GM12878 (cell line): ENCODE measurements at regions not wholly inside any gene's neighbourhood (a gene's known extent, or its start where the extent isn't known, plus 50 kb on each side); places are given as distances from the start of the nearest gene placed in this dataset.

ENCODE experiments used
- ATAC-seq: fragments of 200-7000 bp; cut with Tn5 transposase; 3 replicates; pipeline ENCODE4 v1.9.1; 2020; ENCODE audit warnings: mild to moderate bottlenecking, moderate library complexity
- BruUV-seq: library from RNA; stranded (reverse); fragments of 400-500 nt; replicated peaks from 2 replicates; lab custom pipeline; 2021; lab: Mats Ljungman, UMichigan
- CTCF ChIA-PET: fragments of 300-600 bp; sonication (Branson Sonifier 250); formaldehyde crosslinking; extraction: SDS; loops from one replicate; lab custom pipeline; 2021; ENCODE audit warnings: inconsistent platforms; lab: Yijun Ruan, JAX
- POLR2A ChIA-PET: fragments of 350-600 bp; formaldehyde crosslinking; extraction: SDS; loops from one replicate; lab custom pipeline; 2021; ENCODE audit warnings: inconsistent platforms; lab: Charles Lee
- RAD21 ChIA-PET: fragments of 300-600 bp; sonication (Branson Sonifier 250); formaldehyde crosslinking; loops from one replicate; lab custom pipeline; 2023; ENCODE audit warnings: antibody characterized with exemption; ENCODE audit not compliant: unreplicated experiment; lab: Charles Lee
- SMC1A ChIA-PET: fragments of 300-600 bp; sonication (Branson Sonifier 250); formaldehyde crosslinking; loops from one replicate; lab custom pipeline; 2023; ENCODE audit not compliant: unreplicated experiment, uncharacterized antibody; lab: Charles Lee
- DNase-seq: peaks from one replicate; pipeline ENCODE4 v3.0.0-alpha.2; 2011; ENCODE audit warnings: low read depth, low spot score
- FAIRE-seq: peaks from 3 replicates; lab custom pipeline; 2011; peaks lifted over from hg19 to GRCh38; lab: Jason Lieb, UNC
- H2AFZ ChIP-seq: 2 replicates; pipeline ENCODE4 v1.6.0; 2011; ENCODE audit warnings: low read depth, low read length, control low read depth; ENCODE audit not compliant: control insufficient read depth
- H3K27ac ChIP-seq: 2 replicates; pipeline ENCODE4 v1.5.1; 2011; ENCODE audit warnings: control low read depth; ENCODE audit not compliant: control insufficient read depth, insufficient read depth
- H3K27me3 ChIP-seq, 2 experiments: replicated peaks in 1 of 2; 2 replicates each; pipeline versions ENCODE4 v1.6.0 to v1.6.1; 2011; ENCODE audit warnings: low read length in 1 of 2; ENCODE audit not compliant: control insufficient read depth in 2 of 2, insufficient read depth in 2 of 2
- H3K36me3 ChIP-seq, 2 experiments: 2 replicates each; pipeline ENCODE4 v1.5.1; 2011; ENCODE audit warnings: low read length in 1 of 2; ENCODE audit not compliant: control insufficient read depth in 2 of 2, insufficient read depth in 2 of 2
- H3K4me1 ChIP-seq: 2 replicates; pipeline ENCODE4 v1.6.1; 2011; ENCODE audit warnings: mild to moderate bottlenecking, low read length, moderate library complexity, mixed read lengths; ENCODE audit not compliant: control insufficient read depth, insufficient read depth
- H3K4me2 ChIP-seq: 2 replicates; pipeline ENCODE4 v1.6.0; 2011; ENCODE audit warnings: control low read depth; ENCODE audit not compliant: control insufficient read depth, insufficient read depth
- H3K4me3 ChIP-seq: fragments of 200-600 bp; sonication (generic); 2 replicates; pipeline ENCODE4 v1.5.1; 2016
- H3K79me2 ChIP-seq: 2 replicates; pipeline ENCODE4 v1.6.0; 2011; ENCODE audit warnings: low read length; ENCODE audit not compliant: control insufficient read depth, insufficient read depth
- H3K9ac ChIP-seq: 2 replicates; pipeline ENCODE4 v1.8.0; 2011; ENCODE audit warnings: low read length, control low read depth, mixed read lengths; ENCODE audit not compliant: control insufficient read depth, insufficient read depth
- H3K9me3 ChIP-seq: replicated peaks from 3 replicates; pipeline ENCODE4 v1.5.1; 2011; ENCODE audit warnings: mild to moderate bottlenecking, low read length; ENCODE audit not compliant: control insufficient read depth, insufficient read depth
- H4K20me1 ChIP-seq: 2 replicates; pipeline ENCODE4 v1.6.0; 2011; ENCODE audit not compliant: control insufficient read depth, insufficient read depth
- CBFB ChIP-seq: IDR thresholded peaks from 2 replicates; pipeline ENCODE4 v1.6.1; 2016; ENCODE audit warnings: antibody characterized with exemption, low read depth
- CHD1 ChIP-seq: IDR thresholded peaks from 2 replicates; pipeline ENCODE4 v1.6.1; 2012; ENCODE audit warnings: low read depth, low read length, improper control_type of control experiment
- CREB1 ChIP-seq: IDR thresholded peaks from 2 replicates; pipeline ENCODE4 v1.6.1; 2012; ENCODE audit warnings: low read depth, mild to moderate bottlenecking, inconsistent platforms
- HCFC1 ChIP-seq: fragments of 150-350 bp; IDR thresholded peaks from 2 replicates; pipeline ENCODE4 v1.6.1; 2014; ENCODE audit warnings: low read length
- MEF2B ChIP-seq: fragments of 450-650 bp; IDR thresholded peaks from 2 replicates; pipeline ENCODE4 v1.6.1; 2018; ENCODE audit warnings: mild to moderate bottlenecking, moderate library complexity; ENCODE audit not compliant: partially characterized antibody, poor library complexity, severe bottlenecking
- NRF1 ChIP-seq: conservative IDR thresholded peaks from 2 replicates; pipeline ENCODE4 v1.6.1; 2011; ENCODE audit warnings: mild to moderate bottlenecking, low read depth, low read length, improper control_type of control experiment
- RELA ChIP-seq: fragments of 450-650 bp; IDR thresholded peaks from 2 replicates; pipeline ENCODE4 v1.8.0; 2014; ENCODE audit warnings: borderline replicate concordance; ENCODE audit not compliant: partially characterized antibody
- STAT1 ChIP-seq: fragments of 450-650 bp; conservative IDR thresholded peaks from 2 replicates; pipeline ENCODE4 v1.6.1; 2014; ENCODE audit warnings: antibody characterized with exemption, mild to moderate bottlenecking
- YBX1 ChIP-seq: fragments of 450-650 bp; IDR thresholded peaks from 2 replicates; pipeline ENCODE4 v1.6.1; 2016; ENCODE audit warnings: antibody characterized with exemption
- WGBS: methylation state at CpG from one replicate; pipeline ENCODE4 v1.1.6; 2016; ENCODE audit warnings: low lambda C conversion rate; ENCODE audit not compliant: insufficient replicate concordance, insufficient coverage; ENCODE audit errors: missing lambda C conversion rate; 5-methylcytosine and 5-hydroxymethylcytosine counted together
- in situ Hi-C: fragments of 300-500 bp; cut with MboI; formaldehyde crosslinking; loops from 9 replicates; pipeline ENCODE4 v1.14.3; 2018; ENCODE audit warnings: mixed read lengths
- intact Hi-C: fragments of 100-400 bp; cut with micrococcal nuclease; formaldehyde crosslinking; loops from one replicate; pipeline ENCODE4 v1.14.2; 2022; ENCODE audit not compliant: unreplicated experiment
- TF ChIP-seq, protein P1 (sequence below): fragments of 450-650 bp; formaldehyde crosslinking; IDR thresholded peaks from 2 replicates; pipeline ENCODE4 v1.4.0; 2020; ENCODE audit warnings: mild to moderate bottlenecking, moderate library complexity
- TF ChIP-seq, protein P2 (sequence below): IDR thresholded peaks from 2 replicates; pipeline ENCODE4 v1.6.1; 2012; ENCODE audit warnings: mild to moderate bottlenecking, low read depth, low read length

DNA sequence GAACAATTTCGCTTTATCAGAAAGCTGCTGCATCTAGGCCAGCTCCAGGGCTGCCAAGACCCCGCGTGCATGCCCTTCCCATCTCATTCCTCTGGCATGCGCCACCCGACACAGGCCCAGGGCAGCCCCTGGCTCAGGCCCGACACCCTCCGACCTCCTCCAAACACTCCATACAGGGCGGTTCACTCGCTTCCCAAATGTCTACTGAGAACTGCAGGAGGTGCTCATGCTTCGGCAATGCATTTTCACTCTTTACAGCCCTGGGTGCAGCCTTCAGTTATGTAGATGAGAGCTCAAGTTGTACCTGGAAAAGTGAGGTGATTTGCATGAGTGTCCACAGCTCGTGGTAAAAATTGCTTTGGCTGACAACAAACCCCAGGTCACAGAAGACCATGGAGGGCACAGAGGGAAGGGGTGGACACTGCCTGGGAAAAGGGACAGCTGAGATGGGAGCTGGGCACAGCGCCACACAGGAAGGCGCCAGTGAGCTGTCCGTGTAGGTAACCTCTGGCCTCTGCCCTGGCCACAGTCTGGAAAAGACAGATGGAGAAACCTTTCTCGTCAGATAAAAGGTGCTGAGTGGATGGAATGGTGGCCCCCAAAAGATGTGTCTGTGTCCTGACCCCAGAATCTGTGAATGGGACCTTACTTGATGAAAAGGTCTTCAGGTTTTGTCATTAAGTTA, 1351.9 kb downstream of the BRD1 start (continued):
- TF ChIP-seq CREB1 (no peak), HCFC1 (no peak), STAT1 (no peak), MEF2B (no peak)

DNA sequence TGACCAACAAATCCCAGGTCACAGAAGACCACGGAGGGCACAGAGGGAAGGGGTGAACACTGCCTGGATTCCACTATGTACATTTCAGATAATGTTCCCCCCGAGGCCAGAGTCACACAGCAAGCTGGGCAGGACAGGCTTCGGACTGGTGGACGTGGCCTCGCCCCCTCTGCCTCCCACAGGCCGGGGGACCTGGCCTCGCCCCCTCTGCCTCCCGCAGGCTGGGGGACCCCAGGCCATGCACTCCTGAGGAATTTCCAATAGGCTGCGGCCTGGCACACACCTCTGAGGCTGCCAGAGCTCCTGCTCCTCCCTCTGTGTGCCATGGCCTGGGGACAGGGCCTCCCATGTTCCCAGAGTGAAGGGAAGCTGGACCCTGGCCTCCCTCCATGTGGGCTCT, 1352.8 kb downstream of the BRD1 start:
- H3K27me3 ChIP-seq, result no peaks in the 10 kb centered on the region

More for the DNA sequence above, 1352.8 kb downstream of the BRD1 start:
- Histone ChIP-seq H3K4me1 (no peaks in the 10 kb centered on the region), H3K4me2 (no peak overlapping the region)
- no peak for FAIRE-seq
- SMC1A ChIA-PET, result no interaction called here
- TF ChIP-seq, protein P1, sequence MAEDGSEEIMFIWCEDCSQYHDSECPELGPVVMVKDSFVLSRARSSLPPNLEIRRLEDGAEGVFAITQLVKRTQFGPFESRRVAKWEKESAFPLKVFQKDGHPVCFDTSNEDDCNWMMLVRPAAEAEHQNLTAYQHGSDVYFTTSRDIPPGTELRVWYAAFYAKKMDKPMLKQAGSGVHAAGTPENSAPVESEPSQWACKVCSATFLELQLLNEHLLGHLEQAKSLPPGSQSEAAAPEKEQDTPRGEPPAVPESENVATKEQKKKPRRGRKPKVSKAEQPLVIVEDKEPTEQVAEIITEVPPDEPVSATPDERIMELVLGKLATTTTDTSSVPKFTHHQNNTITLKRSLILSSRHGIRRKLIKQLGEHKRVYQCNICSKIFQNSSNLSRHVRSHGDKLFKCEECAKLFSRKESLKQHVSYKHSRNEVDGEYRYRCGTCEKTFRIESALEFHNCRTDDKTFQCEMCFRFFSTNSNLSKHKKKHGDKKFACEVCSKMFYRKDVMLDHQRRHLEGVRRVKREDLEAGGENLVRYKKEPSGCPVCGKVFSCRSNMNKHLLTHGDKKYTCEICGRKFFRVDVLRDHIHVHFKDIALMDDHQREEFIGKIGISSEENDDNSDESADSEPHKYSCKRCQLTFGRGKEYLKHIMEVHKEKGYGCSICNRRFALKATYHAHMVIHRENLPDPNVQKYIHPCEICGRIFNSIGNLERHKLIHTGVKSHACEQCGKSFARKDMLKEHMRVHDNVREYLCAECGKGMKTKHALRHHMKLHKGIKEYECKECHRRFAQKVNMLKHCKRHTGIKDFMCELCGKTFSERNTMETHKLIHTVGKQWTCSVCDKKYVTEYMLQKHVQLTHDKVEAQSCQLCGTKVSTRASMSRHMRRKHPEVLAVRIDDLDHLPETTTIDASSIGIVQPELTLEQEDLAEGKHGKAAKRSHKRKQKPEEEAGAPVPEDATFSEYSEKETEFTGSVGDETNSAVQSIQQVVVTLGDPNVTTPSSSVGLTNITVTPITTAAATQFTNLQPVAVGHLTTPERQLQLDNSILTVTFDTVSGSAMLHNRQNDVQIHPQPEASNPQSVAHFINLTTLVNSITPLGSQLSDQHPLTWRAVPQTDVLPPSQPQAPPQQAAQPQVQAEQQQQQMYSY (CRISPR knock-in tag), result no peak
- TF ChIP-seq, protein P2, sequence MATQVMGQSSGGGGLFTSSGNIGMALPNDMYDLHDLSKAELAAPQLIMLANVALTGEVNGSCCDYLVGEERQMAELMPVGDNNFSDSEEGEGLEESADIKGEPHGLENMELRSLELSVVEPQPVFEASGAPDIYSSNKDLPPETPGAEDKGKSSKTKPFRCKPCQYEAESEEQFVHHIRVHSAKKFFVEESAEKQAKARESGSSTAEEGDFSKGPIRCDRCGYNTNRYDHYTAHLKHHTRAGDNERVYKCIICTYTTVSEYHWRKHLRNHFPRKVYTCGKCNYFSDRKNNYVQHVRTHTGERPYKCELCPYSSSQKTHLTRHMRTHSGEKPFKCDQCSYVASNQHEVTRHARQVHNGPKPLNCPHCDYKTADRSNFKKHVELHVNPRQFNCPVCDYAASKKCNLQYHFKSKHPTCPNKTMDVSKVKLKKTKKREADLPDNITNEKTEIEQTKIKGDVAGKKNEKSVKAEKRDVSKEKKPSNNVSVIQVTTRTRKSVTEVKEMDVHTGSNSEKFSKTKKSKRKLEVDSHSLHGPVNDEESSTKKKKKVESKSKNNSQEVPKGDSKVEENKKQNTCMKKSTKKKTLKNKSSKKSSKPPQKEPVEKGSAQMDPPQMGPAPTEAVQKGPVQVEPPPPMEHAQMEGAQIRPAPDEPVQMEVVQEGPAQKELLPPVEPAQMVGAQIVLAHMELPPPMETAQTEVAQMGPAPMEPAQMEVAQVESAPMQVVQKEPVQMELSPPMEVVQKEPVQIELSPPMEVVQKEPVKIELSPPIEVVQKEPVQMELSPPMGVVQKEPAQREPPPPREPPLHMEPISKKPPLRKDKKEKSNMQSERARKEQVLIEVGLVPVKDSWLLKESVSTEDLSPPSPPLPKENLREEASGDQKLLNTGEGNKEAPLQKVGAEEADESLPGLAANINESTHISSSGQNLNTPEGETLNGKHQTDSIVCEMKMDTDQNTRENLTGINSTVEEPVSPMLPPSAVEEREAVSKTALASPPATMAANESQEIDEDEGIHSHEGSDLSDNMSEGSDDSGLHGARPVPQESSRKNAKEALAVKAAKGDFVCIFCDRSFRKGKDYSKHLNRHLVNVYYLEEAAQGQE, result no peak
- TF ChIP-seq CBFB (no peak), YBX1 (no peak), NRF1 (no peak), RELA (no peak), CHD1 (no peak)
- TF ChIP-seq, all 136 proteins: peak for 0
- ChIA-PET POLR2A (no interaction called here), RAD21 (no interaction called here), CTCF (no interaction called here)
- no peak overlapping the region for H3K9ac ChIP-seq
- no peaks in the 10 kb centered on the region for H3K79me2 ChIP-seq
- intact Hi-C loops, result no loop called here
- BruUV-seq, result no TSS peak
- ATAC-seq, result no peak
- no peaks in the 10 kb centered on the region; the same call in 2 of the 3 replicates for H3K9me3 ChIP-seq
- no peak overlapping the region for H2AFZ ChIP-seq
- in situ Hi-C loops, result loop anchor here (25.0 kb wide), 1 partner anchor 1913 kb away; no protein-coding TSS in a partner anchor
- H3K27ac ChIP-seq, result no peak overlapping the region
- no peaks in the 10 kb centered on the region for H3K36me3 ChIP-seq
- H3K4me3 ChIP-seq, result no peak overlapping the region
- no peak for DNase-seq
- H4K20me1 ChIP-seq, result no peaks in the 10 kb centered on the region
- WGBS, result 5% methylated on average over 9 of the region's 9 CpGs
